ENCODE measurements at regions not wholly inside any gene's neighbourhood (a gene's known extent, or its start where the extent isn't known, plus 50 kb on each side); places are given as distances from the start of the nearest gene placed in this dataset.

DNA sequence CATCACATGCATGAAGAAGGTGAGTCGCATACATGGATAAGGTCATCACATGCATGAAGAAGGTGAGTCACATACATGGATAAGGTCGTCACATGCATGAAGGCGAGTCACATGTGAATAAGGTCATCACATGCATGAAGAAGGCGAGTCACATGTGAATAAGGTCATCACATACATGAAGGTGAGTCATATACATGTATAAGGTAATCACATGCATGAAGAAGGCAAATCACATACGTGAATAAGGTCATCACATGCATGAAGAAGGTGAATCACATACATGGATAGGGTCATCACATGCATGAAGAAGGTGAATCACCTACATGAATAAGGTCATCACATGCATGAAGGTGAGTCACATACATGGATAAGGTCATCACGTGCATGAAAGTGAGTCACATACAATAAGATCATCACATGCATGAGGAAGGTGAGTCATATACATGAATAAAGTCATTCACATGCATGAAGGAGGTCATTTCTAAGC lies 105.1 kb upstream of the SDK2 start:
- Histone ChIP-seq H3K36me3 (no peaks in the 10 kb centered on the region), H3K9ac (no peak overlapping the region), H4K20me1 (ENCODE audit: low read depth) (no peaks in the 10 kb centered on the region), H2AFZ (replicated peaks) (no peak overlapping the region), H3K9me3 (ENCODE audit: low read depth) (no peaks in the 10 kb centered on the region), H3K27ac (no peak overlapping the region), H3F3A (ENCODE audit: low read depth) (no peaks in the 10 kb centered on the region), H3K4me2 (no peak overlapping the region), H3K27me3 (no peaks in the 10 kb centered on the region), H3K4me3 (no peak overlapping the region), H3K4me1 (peaks cover 10% of the 10 kb centered on the region), H3K79me2 (ENCODE audit: low read depth) (no peaks in the 10 kb centered on the region)
- no peak for DNase-seq (ENCODE audit: low spot score)
- H3K36me3 Mint-ChIP-seq: no peaks in the 10 kb centered on the region
- peaks cover 24% of the 10 kb centered on the region for H3K4me1 Mint-ChIP-seq
- H3K4me3 Mint-ChIP-seq: no peak overlapping the region
- no peak overlapping the region for H3K27ac Mint-ChIP-seq
- peaks cover 21% of the 10 kb centered on the region for H3K27me3 Mint-ChIP-seq (ENCODE audit: insufficient read depth, low read depth)
- TF ChIP-seq EZH2 (IDR thresholded peaks at IDR 0.05) (no peak), CTCF (IDR thresholded peaks at IDR 0.05) (no peak), EZH2phosphoT487 (IDR thresholded peaks at IDR 0.05) (no peak)
- no peaks in the 10 kb centered on the region for H3K9me3 Mint-ChIP-seq

GRCh38 chr17:73749928-73750605 lies 105.8 kb upstream of the SDK2 start:
- H3K27ac ChIP-seq: no peak overlapping the region
- DNase-seq (ENCODE audit: low spot score): no peak
- H3K4me1 ChIP-seq: peaks cover 7% of the 10 kb centered on the region
- H3K79me2 ChIP-seq (ENCODE audit: low read depth): no peaks in the 10 kb centered on the region
- no peak overlapping the region for H3K27ac Mint-ChIP-seq
- peaks cover 2% of the 10 kb centered on the region for H3K9me3 Mint-ChIP-seq
- no peaks in the 10 kb centered on the region for H3K27me3 ChIP-seq
- H3K9me3 ChIP-seq (ENCODE audit: low read depth): no peaks in the 10 kb centered on the region
- no peak for TF ChIP-seq EZH2 (IDR thresholded peaks at IDR 0.05)
- TF ChIP-seq EZH2phosphoT487 (IDR thresholded peaks at IDR 0.05): no peak
- H2AFZ ChIP-seq (replicated peaks): no peak overlapping the region
- no peak overlapping the region for H3K9ac ChIP-seq
- peaks cover 21% of the 10 kb centered on the region for H3K4me1 Mint-ChIP-seq
- no peaks in the 10 kb centered on the region for H4K20me1 ChIP-seq (ENCODE audit: low read depth)
- H3F3A ChIP-seq (ENCODE audit: low read depth): no peaks in the 10 kb centered on the region
- no peaks in the 10 kb centered on the region for H3K36me3 Mint-ChIP-seq
- H3K36me3 ChIP-seq: no peaks in the 10 kb centered on the region
- no peak overlapping the region for H3K4me3 Mint-ChIP-seq
- no peak overlapping the region for H3K4me2 ChIP-seq
- peaks cover 23% of the 10 kb centered on the region for H3K27me3 Mint-ChIP-seq (ENCODE audit: insufficient read depth, low read depth)
- H3K4me3 ChIP-seq: no peak overlapping the region

DNA sequence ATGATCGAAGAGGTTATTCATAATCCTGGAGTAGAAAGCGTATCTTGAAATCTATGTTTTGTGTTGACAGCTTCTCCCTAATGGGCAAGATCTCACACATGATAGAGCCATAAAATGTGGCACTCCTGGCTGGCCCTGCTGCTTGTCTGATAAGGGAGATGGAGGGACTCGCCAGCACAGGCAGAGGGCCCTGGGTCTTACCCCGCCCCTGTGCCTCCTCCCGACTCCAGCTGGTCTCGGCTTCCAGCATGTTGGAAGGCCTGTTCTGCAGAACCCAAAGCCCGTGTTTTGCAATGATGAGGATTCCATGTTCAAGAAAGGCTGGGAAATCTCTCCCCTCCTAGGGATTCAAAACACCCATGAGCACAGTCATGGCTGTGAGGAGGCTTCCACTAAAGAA lies 106.7 kb upstream of the SDK2 start:
- no peak overlapping the region for H3K4me3 ChIP-seq
- no peaks in the 10 kb centered on the region for H3K36me3 ChIP-seq
- no peaks in the 10 kb centered on the region for H3K27me3 ChIP-seq
- Mint-ChIP-seq H3K27ac (peak overlapping the region; percentile 51), H3K9me3 (peaks cover 2% of the 10 kb centered on the region), H3K4me1 (peaks cover 21% of the 10 kb centered on the region), H3K36me3 (no peaks in the 10 kb centered on the region), H3K27me3 (ENCODE audit: insufficient read depth, low read depth) (peaks cover 20% of the 10 kb centered on the region), H3K4me3 (no peak overlapping the region)
- no peaks in the 10 kb centered on the region for H3K79me2 ChIP-seq (ENCODE audit: low read depth)
- no peak overlapping the region for H3K9ac ChIP-seq
- peaks cover 7% of the 10 kb centered on the region for H3K4me1 ChIP-seq
- TF ChIP-seq EZH2 (IDR thresholded peaks at IDR 0.05) (no peak), EZH2phosphoT487 (IDR thresholded peaks at IDR 0.05) (no peak), CTCF (IDR thresholded peaks at IDR 0.05) (no peak)
- no peak overlapping the region for H3K27ac ChIP-seq
- no peaks in the 10 kb centered on the region for H4K20me1 ChIP-seq (ENCODE audit: low read depth)
- H3K9me3 ChIP-seq (ENCODE audit: low read depth): no peaks in the 10 kb centered on the region
- no peaks in the 10 kb centered on the region for H3F3A ChIP-seq (ENCODE audit: low read depth)
- no peak overlapping the region for H3K4me2 ChIP-seq
- no peak for DNase-seq (ENCODE audit: low spot score)
- no peak overlapping the region for H2AFZ ChIP-seq (replicated peaks)

DNA sequence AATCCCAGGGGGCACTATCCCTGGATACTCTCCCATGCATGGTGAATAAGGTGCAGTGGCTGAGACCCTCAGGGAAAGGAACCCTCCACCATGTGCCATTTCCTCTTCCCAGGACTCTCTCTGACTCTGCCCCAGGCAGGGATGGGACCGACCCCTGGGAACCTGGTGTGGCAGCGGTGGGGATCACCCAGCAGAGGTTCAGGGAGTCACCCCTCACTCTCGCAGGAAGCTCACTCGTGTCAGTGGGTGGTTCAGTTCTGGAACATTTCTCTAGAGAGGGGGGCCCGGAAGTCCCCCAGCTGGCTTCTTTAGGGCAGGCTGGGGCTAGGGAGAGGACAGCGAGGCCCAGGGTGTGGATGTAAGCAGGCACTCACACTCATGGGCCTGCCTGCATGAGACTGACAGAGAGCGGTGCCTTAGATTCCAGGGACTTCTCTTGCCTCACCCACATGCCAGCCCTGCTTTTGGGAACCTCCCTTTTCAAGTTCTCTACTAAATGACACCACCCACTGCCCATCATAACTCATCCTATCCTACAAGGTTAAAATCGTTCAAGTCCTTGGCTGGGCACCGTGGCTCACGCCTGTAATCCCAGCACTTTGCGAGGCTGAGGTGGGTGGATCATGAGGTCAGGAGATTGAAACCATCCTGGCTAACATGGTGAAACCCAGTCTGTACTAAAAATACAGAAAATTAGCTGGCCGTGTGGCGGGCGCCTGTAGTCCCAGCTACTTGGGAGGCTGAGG lies 109.7 kb upstream of the SDK2 start:
- H3K79me2 ChIP-seq (ENCODE audit: low read depth): no peaks in the 10 kb centered on the region

More for the DNA sequence above, 109.7 kb upstream of the SDK2 start:
- TF ChIP-seq EZH2phosphoT487 (IDR thresholded peaks at IDR 0.05): no peak
- TF ChIP-seq EZH2 (IDR thresholded peaks at IDR 0.05): no peak
- TF ChIP-seq CTCF (IDR thresholded peaks at IDR 0.05): no peak
- Histone ChIP-seq H2AFZ (replicated peaks) (no peak overlapping the region), H3K9ac (no peak overlapping the region), H4K20me1 (ENCODE audit: low read depth) (no peaks in the 10 kb centered on the region), H3K4me2 (no peak overlapping the region), H3K9me3 (ENCODE audit: low read depth) (no peaks in the 10 kb centered on the region), H3K36me3 (no peaks in the 10 kb centered on the region), H3K4me1 (peaks cover 8% of the 10 kb centered on the region), H3K4me3 (no peak overlapping the region), H3K27me3 (no peaks in the 10 kb centered on the region), H3F3A (ENCODE audit: low read depth) (no peaks in the 10 kb centered on the region), H3K27ac (no peak overlapping the region)
- H3K27ac Mint-ChIP-seq: no peak overlapping the region
- H3K9me3 Mint-ChIP-seq: peaks cover 2% of the 10 kb centered on the region
- no peak overlapping the region for H3K4me3 Mint-ChIP-seq
- DNase-seq (ENCODE audit: low spot score): no peak
- no peaks in the 10 kb centered on the region for H3K36me3 Mint-ChIP-seq
- H3K4me1 Mint-ChIP-seq: peaks cover 20% of the 10 kb centered on the region
- peaks cover 16% of the 10 kb centered on the region for H3K27me3 Mint-ChIP-seq (ENCODE audit: insufficient read depth, low read depth)

Data from neural progenitor cell (in vitro differentiated cells).